Activated gamma-delta T cell (primary cell): ENCODE measurements at regions not wholly inside any gene's neighbourhood (a gene's known extent, or its start where the extent isn't known, plus 50 kb on each side); places are given as distances from the start of the nearest gene placed in this dataset.

Experiments
- DNase-seq: peaks from one replicate; lab custom pipeline; 2025; lab: John Stamatoyannopoulos, UW

DNA sequence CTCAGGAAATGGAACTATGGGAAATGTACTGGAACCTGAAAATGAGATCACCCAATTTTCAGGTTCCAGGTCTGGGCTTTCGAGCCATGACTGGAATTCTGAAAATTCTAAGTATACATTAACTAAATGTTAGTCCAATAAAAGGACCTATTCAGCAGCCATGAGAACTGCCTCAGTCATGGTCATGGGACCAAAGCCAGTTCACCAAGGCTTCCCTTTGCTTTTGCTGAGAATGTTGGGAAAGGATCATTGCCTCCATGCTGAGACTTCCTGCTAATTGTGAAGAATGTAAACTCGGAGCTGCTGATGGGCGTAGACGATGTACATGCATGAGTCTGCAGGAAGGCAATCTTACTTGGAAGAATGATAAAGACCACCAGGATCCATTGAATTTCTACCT is 624.4 kb upstream of the SOX11 start:
- DNase-seq: no peak

DNA sequence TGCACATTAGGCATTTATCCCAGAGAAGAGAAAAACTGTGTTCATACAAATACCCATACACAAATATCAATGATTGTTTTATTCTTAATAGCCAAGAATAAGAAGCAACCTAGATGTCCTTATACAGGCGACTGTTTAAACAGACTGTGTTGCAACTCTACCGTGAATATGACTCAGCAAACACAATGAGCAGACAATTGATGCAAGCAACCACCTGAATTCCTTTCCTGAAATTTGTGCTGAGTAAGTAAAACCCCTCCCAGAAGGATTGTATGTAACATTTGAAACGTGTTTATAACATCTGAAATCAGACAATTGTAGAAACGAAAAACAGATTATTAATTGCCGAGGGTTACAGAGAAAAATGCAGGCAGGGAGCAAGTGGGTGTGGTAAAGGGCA is 621.9 kb upstream of the SOX11 start:
- no peak for DNase-seq

DNA sequence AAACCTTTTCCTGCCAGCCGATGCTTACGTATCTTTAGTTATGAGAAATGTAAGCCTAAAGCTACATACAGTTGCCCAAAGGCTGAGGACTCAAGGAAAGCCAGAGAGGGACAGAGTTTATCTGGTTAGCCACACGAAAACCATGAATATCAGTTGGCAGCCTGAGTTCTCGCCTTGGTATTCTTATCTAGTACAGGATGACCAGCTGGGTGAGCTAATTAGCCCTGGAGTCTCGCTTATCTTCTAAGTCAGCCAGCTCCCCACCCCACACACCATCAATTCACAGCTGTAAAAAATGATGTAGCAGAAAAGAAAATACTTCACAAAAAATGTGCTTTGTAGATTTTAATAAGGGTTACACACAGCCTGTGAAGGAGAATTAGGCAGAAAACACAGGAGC is 617.5 kb upstream of the SOX11 start:
- no peak for DNase-seq

DNA sequence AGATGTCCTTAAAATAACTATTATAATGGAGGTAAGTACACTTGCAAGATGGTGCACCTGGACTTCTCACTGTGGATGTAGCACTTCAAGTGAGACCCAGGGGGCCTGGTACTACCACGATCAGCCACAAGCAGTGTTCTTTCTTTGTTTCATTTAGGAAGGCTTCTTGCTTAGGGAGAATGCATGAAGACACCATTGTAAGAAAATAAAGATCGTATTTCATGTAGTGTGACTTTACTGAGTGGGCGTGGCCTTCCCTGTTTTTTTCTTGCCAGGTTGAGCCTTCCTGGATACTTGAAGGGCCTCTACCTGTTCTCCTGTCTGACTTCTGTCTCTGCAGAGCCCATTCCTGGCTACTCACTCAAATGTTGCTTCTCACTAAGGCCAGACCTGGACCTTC is 615.6 kb upstream of the SOX11 start:
- DNase-seq: no peak

DNA sequence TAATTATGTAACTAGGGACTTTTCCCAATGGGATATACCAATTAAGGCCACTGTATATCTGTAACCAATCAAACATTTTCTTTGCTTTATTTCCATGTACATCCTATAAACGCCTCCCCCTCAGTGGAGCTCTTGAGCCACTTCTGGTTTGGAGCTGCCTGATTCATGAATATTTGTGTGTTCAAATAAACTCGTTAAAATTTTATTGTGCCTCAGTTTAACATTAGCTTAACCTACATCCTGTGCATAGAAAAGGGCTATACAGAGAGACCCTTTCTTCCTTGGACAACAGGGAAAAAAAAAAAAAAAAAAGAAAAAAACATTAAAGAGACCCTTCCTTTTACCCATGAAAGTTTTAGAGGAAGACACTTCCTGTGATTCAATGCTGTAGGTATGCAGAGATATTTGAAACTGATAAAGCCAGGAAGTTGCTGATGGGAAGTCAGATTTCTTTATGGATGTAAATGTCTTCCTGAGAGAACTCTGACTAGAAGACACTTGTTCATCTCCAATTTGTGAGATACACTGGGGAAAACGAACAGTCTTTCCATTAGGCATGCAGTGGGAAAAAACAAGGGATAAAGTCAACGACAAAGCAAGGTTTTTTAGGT is 614.6 kb upstream of the SOX11 start:
- DNase-seq: no peak

DNA sequence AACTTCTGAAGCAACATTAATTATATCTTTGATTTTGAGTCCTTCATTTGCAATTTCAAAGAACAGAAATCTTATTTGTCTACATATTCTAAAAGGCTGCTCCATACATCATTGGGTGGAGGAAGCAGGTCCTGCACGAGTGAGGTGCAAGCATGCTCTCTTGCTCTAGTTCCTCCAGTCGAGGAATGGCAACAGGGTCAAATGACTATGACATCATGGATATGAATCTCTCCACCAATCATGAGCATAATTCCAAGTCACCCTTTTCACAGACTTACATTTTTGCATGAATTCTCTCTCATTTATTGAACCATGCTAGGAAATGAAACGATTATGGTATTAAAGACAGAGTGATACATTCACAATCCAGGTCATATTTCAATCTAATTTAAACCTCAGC is 608.8 kb upstream of the SOX11 start:
- DNase-seq: no peak

DNA sequence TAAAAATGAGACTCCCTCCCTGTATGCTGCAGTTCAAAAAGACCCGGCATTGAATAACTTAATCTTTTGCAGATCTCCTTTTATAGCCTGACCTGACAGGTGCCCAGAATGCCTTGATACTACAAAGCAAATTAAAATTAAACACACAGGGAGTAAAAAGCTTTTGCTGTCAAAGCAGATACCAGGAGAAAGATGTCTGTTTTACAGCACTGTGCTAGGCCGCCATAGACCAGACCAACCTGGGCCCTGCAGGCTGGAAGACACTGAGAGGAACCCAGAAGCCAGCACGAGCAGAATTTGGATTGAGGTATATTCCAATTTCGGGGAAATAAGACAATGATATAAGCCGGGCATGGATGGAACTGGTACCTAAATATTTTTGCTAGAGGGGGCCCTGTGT is 602.8 kb upstream of the SOX11 start:
- DNase-seq: no peak

DNA sequence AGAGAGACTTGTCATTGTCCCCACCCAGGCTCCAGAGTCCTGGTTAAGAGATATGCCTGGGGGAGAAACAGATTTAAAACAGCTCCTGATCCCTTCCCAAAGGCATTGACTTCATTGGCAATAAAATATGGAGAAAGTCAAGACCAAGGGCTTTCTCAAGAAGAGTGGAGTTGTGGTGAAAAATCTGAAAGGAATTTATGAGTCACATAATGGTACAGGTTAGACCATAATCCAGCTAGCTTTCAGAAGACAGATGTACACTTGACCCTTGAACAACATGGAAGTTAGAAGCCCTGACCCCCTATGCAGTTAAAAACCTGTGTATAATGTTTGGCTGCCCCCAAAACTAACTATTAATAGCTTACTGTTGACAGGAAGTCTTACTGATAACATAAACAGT is 599.1 kb upstream of the SOX11 start:
- DNase-seq: no peak

DNA sequence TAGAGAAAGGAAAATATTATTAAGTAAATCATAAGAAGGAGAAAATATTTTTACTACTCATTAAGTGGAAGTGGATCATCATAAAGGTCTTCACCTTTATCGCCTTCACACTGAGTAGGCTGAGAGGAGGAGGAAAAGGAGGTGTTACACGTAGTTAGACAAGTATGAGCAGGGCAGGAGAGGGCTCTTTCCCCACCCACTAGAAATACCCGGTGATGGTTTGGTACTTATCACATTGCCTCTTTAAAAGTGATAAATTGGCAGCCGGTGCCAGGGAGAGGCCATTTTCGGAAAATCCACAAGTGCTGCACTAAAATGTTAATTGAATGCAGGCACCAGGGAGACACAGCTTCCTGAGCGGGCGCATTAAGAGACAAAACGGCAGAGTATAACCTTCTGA is 598.7 kb upstream of the SOX11 start:
- DNase-seq: no peak

DNA sequence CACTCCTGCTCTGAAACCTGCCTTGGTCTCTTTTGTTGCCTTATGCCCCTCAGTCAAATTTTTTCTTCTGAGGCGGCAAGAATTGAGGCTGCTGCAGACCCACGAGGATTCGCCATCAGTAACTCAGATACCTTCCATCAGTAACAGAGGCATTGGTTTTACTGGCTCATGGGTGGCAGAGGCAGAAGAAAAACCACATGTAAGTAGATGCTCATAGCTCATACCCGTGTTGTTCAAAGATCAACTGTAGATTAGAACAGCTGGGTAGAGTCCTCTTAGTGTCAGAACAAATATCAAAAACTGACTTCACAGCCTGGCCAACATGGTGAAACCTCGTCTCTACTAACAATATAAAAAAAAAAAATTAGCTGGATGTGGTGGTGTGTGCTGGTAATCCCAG is 598.0 kb upstream of the SOX11 start:
- no peak for DNase-seq

DNA sequence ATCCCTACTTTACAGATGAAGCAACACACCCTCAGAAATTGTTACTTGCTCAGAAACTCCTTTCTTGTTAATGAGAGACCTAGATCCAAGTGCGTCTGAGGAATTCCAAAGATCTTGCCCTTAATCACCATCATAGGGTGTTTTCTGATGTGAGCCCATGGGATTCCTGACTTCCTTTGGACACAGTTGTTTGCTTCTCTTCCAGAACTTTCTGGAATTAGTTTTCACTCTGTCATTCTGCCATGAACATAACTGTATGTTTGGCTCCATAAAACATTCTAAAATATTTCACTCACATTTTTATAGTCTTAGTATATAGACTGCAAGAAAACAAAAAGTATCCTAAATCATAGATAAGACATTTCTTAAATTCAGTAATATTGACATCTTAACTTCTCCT is 593.9 kb upstream of the SOX11 start:
- no peak for DNase-seq

DNA sequence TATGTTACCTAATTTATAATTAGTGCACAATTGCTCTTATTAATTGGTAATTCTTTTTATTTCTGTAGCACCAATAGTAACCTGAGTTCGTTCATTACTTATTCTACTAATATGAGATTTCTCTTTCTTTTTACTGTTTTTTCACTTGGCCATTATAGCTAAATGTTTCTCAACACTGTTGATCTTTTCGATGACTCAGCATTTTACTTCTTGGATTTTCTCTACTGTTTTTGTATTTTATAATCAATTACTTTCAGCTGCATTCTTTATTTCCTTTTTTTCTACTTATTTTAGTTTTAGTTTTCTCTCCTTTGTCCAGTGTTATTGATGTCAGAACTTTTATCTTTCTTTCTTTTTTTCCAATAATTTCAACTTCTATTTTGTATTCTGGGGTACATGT is 589.4 kb upstream of the SOX11 start:
- no peak for DNase-seq

DNA sequence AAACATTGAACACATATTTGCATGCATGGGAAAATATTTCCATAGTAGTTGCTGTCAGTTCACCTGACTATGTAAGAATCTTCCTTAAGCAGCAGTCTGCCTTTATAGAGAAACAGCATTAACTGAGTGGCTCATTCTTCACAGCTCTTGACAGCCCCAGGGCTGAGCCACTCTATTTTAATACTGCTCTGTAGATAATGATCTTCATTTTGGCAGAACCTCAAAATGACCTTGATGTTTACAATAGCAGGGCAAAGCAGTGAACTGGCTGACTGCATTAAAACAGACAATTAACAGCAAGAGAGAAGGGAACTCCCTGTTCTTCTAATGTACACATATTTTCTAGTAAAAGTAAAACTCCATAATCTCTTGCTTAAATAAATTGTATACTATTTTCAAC is 580.6 kb upstream of the SOX11 start:
- DNase-seq: no peak

DNA sequence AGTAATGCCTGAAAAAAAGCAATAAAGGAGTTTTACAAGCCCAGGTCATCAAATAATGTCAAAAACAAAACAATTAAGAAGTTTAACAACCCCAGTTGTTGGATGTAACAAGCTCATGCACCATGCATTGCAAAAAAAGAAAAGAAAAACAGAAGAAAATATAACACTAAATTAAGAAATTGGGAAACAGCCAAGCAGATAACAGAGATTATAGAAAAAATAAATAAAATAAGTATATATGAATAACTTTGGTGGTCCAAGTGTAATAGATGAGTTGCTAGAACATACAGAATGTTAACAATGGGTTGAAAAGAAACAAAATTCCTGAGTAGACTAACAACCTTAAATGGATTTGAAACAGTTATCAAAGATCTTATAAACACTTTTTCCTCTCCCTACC is 573.1 kb upstream of the SOX11 start:
- no peak for DNase-seq

DNA sequence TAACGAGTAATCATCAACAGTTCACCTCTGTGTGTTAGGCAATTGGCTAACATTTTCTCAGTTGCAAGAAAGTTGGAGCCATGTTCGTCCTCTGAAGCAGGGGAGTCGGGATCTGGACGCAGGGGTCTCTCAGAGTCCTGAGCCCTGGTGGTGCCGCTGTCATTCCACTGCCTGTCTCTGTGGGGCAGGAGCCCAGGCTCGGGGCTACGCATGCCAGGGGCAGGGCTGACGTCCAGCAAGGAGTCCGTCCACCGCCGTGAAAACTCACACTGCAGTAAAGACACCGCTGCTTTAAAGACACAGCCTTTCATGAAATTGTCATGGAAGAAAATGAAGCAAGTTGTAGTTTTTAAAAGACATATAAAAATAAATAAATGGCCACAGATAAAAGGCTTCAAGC is 571.1 kb upstream of the SOX11 start:
- no peak for DNase-seq

DNA sequence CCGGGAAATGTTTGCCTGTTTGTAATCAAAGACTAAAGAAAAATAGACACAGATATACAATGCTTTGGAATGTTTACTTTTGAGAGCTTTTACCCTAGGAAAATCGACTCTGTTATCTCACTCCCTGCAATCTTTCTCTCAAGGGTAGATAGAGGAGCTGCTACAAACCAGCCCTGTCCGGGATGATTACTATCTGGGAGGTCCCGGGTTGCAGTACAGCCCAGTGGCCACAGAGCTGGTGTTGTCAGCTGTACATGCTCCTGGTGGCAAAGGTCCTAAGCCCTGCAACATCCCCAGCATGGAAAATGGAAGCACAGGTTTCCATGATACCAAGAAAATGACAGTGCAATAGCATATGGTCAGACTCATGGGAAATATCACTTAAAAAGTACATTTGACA is 570.5 kb upstream of the SOX11 start:
- no peak for DNase-seq

DNA sequence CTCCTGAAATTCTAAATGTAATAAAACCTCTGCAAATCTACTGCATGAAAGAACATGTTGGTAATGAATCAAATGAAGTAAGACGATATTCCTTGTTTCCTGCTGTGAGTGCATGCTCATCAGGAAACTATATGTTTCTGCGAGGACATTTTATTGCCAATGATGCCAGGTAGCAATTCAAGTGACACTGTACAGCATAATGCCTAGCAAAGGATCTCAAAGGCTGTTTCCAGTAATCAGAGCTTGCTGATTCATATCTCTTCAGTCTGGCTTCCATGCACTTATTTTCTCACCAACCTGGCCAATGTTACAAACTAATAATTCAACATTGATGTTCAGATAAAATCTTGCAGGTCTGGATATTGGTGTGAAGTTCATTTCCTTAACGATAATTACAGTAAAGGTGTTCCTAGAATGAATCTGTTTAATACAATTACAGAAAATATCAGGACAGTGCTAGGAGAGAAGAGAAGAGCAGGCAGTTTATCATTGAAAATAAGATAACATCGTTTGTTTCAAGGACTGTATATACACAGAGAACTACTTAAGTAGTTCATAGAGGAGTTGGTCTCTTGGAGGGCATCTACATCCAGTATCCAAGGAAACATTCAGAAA is 568.5 kb upstream of the SOX11 start:
- no peak for DNase-seq

DNA sequence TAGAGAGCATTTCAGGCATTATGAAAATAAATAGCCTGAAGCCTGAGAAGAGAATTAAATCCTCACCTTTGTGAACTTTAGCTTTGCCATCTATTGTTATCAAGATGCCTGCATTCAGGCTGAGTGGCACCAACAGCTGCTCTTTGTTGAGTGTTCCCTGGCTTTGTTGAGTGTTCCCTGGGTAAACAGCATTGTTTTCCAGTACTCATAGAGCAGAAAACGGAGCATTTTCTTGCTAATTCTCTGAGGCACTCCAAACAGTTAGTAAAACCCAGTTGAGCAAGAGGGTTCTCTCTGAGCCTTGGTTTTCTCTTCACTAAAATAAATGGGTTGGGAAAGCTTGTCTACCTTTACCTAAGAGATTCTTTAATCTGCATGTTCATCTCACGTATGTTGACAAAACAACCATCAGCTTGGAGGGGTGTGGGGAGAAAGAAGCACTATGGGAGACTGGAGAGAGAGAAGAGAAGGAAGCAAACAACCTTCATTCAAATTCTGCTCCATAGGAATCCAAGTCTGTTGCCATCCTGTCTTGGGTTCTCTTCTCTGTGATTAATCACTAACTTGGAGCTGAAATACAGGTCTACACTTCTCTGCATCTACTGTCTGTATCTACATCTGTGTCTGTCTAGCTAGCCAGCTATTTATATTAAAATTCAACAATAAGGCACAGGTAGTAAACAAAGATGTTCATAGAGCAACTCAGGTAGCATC is 567.0 kb upstream of the SOX11 start:
- DNase-seq: no peak

DNA sequence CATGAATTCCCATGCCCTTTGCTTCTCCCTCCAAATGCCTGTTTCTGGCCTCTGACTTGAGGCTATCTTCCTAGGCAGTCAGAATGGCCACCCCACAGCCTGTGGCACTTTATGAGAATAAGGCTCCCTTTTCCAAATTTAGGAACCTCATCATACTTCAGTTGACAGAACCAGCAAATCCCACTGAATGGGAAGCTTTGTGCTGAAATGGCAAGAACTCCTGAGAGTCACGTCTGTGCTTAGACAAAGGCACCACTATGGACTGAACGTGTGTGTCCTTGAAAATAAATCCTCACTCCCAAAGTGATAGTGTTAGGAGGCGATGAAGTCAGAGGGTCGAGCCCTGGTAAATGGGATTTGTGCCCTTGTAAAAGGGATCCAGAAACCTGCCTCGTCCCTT is 559.9 kb upstream of the SOX11 start:
- no peak for DNase-seq

DNA sequence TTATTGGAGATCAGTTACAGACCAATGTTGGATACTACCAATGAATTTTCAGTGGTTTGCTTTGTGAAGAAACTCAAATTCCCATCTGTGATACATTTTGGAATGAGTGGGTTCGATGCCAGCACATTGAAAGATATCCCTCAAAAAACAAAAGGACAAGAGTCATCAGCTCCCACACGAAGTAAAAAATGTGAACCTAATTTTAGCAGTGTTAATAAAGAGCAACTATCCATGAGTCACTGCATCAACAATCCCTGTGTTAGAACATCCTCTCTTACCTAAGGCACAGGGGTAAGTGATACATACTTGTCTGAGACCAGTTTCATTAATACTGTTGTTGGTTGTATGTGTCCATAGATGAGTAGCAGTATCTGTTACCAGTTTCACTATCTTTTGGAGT is 551.8 kb upstream of the SOX11 start:
- no peak for DNase-seq

DNA sequence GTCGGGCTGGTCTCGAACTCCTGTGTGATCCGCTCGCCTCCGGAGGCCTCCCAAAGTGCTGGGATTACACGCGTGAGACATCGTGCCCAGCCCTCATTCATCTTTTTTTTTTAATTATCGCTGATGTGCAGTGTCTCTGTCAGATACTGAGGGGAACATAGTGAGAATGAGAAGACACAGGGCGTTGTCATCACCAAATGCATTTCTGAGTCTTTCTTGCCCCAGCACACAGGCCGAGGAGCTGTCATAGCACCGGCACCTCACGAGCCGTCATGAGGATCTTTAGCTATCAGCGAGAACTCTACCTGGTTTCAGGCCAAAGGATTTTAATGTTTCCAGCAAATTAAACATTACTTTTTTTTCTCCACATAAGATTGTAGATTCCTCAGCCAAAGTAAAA is 548.0 kb upstream of the SOX11 start:
- no peak for DNase-seq

DNA sequence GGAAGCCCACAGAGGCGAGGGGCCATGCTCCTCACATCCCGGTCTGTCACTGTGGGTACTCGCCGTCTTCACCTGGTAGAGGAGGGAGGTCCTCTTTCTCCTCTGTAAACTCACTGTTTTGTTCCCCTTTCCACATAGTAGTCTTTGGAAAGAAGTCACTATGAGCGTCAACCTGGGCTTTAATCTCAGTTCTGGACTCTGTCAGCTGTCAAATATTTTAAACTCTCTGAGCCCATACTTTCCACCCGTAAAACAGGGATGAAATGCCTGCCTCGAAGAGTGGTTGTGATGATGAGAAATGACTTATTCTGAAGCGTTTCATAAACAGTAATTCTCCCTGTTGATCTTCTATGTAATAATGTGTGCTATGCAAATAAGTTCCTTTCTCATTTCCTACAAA is 547.1 kb upstream of the SOX11 start:
- no peak for DNase-seq

DNA sequence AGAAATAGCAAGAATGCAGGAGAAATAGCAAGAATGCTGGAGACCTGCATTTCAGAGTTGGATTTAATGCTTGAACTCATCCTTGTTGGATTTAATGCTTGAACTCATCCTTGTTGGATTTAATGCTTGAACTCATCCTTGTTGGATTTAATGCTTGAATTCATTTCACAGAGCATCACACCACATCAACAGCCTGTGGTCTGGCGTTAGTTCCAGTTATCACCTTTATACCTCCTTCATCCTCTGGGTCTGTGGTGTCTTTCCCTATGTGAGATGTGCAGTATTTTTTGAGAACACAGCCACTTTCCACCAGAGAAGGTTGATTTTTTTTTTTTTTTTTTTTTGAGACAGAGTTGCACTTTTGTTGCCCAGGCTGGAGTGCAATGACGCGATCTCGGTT is 546.4 kb upstream of the SOX11 start:
- no peak for DNase-seq
